Loucy (cell line): ENCODE measurements at regions not wholly inside any gene's neighbourhood (a gene's known extent, or its start where the extent isn't known, plus 50 kb on each side); places are given as distances from the start of the nearest gene placed in this dataset.
"Not testable (repeated sequence)": the region's sequence is repeated elsewhere in the genome, so short reads cannot be mapped to it uniquely, and the experiment has no call there.

Experiments used
- H2AFZ ChIP-seq: fragments of 200-600 bp; sonication (generic); 2 replicates; pipeline ENCODE4 v1.6.0; 2016; ENCODE audit warnings: antibody characterized with exemption, mild to moderate bottlenecking, low read length, moderate library complexity
- H3F3A ChIP-seq: fragments of 200-600 bp; 2 replicates; pipeline ENCODE4 v1.6.0; 2016; ENCODE audit warnings: antibody characterized with exemption, low read depth, mild to moderate bottlenecking
- H3K27me3 ChIP-seq: fragments of 200-600 bp; sonication (generic); 2 replicates; pipeline ENCODE4 v1.6.1; 2014; ENCODE audit warnings: low read length, mild to moderate bottlenecking; ENCODE audit not compliant: insufficient read depth, poor library complexity, severe bottlenecking
- H3K36me3 ChIP-seq: fragments of 200-600 bp; sonication (generic); 2 replicates; pipeline ENCODE4 v1.6.1; 2016; ENCODE audit warnings: low read length; ENCODE audit not compliant: insufficient read depth
- H3K4me1 ChIP-seq: fragments of 200-600 bp; sonication (generic); 2 replicates; pipeline ENCODE4 v1.5.1; 2014; ENCODE audit warnings: low read length, mild to moderate bottlenecking; ENCODE audit not compliant: insufficient read depth, poor library complexity, severe bottlenecking
- H3K4me2 ChIP-seq: fragments of 200-600 bp; sonication (generic); 2 replicates; pipeline ENCODE4 v1.6.0; 2014; ENCODE audit warnings: antibody characterized with exemption, low read length, low read depth, mild to moderate bottlenecking; ENCODE audit not compliant: poor library complexity, severe bottlenecking
- H3K4me3 ChIP-seq: fragments of 200-600 bp; sonication (generic); 2 replicates; pipeline ENCODE4 v1.5.1; 2014; ENCODE audit warnings: low read length, mild to moderate bottlenecking, mixed read lengths; ENCODE audit not compliant: poor library complexity, severe bottlenecking
- H3K79me2 ChIP-seq: fragments of 200-600 bp; sonication (generic); 2 replicates; pipeline ENCODE4 v1.6.1; 2014; ENCODE audit warnings: low read length; ENCODE audit not compliant: insufficient read depth
- H3K9ac ChIP-seq: fragments of 200-600 bp; sonication (generic); 2 replicates; pipeline ENCODE4 v1.6.0; 2014; ENCODE audit warnings: mild to moderate bottlenecking, low read depth, low read length, moderate library complexity; ENCODE audit not compliant: poor library complexity, severe bottlenecking
- H3K9me2 ChIP-seq: fragments of 200-600 bp; sonication (generic); replicated peaks from 2 replicates; pipeline ENCODE4 v1.6.1; 2016; ENCODE audit warnings: low read depth, low read length, mixed read lengths
- H3K9me3 ChIP-seq: fragments of 200-600 bp; sonication (generic); 2 replicates; pipeline ENCODE4 v1.6.1; 2014; ENCODE audit warnings: mild to moderate bottlenecking, antibody characterized with exemption, low read length, low read depth; ENCODE audit not compliant: insufficient read depth
- H4K20me1 ChIP-seq: fragments of 200-600 bp; sonication (generic); 2 replicates; pipeline ENCODE4 v1.6.0; 2014; ENCODE audit warnings: antibody characterized with exemption, low read length, mild to moderate bottlenecking; ENCODE audit not compliant: insufficient read depth, poor library complexity, severe bottlenecking
- EZH2phosphoT487 ChIP-seq: fragments of 200-600 bp; IDR thresholded peaks from 2 replicates; pipeline ENCODE4 v1.6.1; 2018; ENCODE audit warnings: antibody characterized with exemption, mild to moderate bottlenecking, moderate library complexity, borderline replicate concordance
- TF ChIP-seq, protein P1 (sequence below): fragments of 200-600 bp; sonication (generic); conservative IDR thresholded peaks from 2 replicates; pipeline ENCODE4 v1.5.1; 2014; ENCODE audit warnings: mild to moderate bottlenecking, antibody characterized with exemption, low read length

DNA sequence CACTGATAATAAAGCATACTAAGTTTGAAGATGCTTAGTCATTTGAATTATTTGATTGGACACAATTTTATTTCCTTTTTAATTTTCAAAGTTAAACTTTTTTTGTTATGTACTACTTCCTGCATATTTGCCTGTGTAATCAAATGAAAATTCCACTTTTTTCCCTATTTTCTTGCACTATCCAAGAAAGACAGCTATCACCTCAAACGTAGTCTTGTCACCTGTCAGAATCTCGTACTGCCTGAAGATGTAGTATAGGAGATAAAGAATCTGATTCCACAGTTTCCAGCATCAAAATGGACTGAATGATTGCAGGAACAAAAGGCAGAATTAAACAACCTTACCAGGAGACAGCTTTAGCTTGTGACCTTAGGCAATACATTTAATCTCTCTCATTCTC, 818.8 kb downstream of the MAT2B start:
- Histone ChIP-seq H3K36me3 (no peaks in the 10 kb centered on the region), H3K4me3 (no peak overlapping the region), H3K9me2 (no peaks in the 10 kb centered on the region), H3K9ac (no peak overlapping the region), H3K9me3 (no peaks in the 10 kb centered on the region), H3K4me1 (no peaks in the 10 kb centered on the region), H3K79me2 (no peaks in the 10 kb centered on the region), H3F3A (no peaks in the 10 kb centered on the region), H3K4me2 (no peak overlapping the region), H4K20me1 (no peaks in the 10 kb centered on the region), H3K27me3 (no peaks in the 10 kb centered on the region), H2AFZ (no peak overlapping the region)
- TF ChIP-seq, protein P1, sequence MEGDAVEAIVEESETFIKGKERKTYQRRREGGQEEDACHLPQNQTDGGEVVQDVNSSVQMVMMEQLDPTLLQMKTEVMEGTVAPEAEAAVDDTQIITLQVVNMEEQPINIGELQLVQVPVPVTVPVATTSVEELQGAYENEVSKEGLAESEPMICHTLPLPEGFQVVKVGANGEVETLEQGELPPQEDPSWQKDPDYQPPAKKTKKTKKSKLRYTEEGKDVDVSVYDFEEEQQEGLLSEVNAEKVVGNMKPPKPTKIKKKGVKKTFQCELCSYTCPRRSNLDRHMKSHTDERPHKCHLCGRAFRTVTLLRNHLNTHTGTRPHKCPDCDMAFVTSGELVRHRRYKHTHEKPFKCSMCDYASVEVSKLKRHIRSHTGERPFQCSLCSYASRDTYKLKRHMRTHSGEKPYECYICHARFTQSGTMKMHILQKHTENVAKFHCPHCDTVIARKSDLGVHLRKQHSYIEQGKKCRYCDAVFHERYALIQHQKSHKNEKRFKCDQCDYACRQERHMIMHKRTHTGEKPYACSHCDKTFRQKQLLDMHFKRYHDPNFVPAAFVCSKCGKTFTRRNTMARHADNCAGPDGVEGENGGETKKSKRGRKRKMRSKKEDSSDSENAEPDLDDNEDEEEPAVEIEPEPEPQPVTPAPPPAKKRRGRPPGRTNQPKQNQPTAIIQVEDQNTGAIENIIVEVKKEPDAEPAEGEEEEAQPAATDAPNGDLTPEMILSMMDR = no peak
- no peak for TF ChIP-seq EZH2phosphoT487

DNA sequence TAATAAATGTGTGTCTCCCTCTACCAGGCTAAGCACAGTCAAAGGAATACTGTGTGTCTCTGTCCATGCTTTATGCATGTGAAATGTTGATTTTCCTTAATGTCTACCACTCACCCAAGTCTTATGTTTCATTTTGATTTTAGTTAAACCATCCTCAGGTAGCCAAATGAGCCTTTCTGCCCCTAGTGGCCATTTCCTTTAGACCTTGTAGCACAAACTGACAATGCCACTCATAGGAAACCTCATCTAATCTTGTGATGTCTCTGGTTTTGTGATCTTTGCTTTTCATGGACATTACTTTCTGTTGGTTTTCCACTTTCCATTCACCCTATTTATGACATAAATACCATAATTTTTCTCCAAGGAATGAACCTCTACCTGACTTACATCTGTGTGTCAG, 820.8 kb downstream of the MAT2B start:
- TF ChIP-seq, protein P1 = no peak; the same call in 1 of the 2 replicates
- TF ChIP-seq EZH2phosphoT487 = no peak
- Histone ChIP-seq H3K36me3 (no peaks in the 10 kb centered on the region), H3K4me1 (no peaks in the 10 kb centered on the region), H3K9ac (no peak overlapping the region), H3K4me3 (no peak overlapping the region), H3K9me2 (no peaks in the 10 kb centered on the region), H3K27me3 (no peaks in the 10 kb centered on the region), H3K4me2 (no peak overlapping the region), H3K79me2 (no peaks in the 10 kb centered on the region), H3K9me3 (no peaks in the 10 kb centered on the region), H3F3A (no peaks in the 10 kb centered on the region), H2AFZ (no peak overlapping the region), H4K20me1 (no peaks in the 10 kb centered on the region)

DNA sequence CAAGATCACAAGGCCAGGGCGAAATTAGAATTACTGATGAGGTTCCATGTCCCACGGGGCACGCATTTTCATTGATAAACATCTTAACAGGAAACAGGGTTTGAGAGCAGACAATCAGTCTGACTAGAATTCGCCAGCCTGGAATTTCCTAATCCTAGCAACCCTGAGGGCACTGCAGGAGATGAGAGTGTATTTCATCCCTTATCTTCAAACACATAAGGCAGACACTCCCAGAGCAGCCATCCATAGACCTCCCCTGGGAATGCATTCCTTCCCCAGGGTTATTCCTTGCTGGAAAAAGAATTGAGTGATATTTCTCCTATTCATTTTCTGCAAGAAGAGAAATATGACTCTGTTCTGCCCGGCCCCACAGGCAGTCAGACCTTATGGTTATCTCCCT, 821.7 kb downstream of the MAT2B start:
- not testable (repeated sequence) for H4K20me1 ChIP-seq, H3K4me3 ChIP-seq, H3K9me2 ChIP-seq, H2AFZ ChIP-seq, H3K79me2 ChIP-seq, H3F3A ChIP-seq, H3K9ac ChIP-seq, H3K27me3 ChIP-seq, H3K36me3 ChIP-seq, H3K9me3 ChIP-seq, H3K4me2 ChIP-seq, H3K4me1 ChIP-seq

DNA sequence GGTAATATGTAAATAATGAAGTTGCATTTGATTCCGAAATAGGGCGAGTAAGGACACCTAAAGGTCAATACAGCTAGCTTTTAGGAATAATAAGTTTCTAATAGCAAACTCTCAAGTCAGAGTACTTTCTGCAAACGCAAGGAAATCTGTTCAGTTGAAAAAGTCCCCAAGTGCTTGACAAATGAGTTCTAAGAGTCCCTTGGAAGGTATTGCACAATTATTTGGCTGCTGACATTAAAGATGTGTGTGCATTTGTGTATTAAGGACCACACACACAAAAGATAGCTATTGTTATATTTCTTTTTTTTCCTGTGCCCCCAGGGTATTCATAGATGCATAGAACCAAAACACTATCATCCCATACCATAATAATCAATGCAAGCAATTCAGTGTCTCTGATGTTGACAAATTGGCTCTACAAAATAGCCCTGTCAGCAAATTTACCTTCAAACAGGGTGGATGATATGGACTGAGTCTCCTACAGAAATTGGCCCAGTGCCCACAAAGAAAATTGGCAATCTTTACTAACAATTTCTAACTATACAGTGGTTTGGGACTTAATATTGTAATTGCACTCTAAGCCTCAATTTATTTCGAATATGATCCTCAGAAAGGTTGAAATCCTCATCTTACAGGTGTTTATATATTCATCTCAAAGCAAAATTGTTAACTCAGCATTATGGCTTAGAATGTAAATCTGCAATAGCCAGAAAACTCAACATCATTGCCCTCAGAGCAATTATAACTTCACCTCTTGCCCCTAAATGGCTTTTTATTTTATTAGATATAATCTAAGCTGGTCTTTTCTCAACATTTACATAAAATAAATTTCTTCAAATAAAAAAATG, 827.2 kb downstream of the MAT2B start:
- no peak overlapping the region for H3K4me2 ChIP-seq
- no peaks in the 10 kb centered on the region for H3K36me3 ChIP-seq
- no peaks in the 10 kb centered on the region for H3K27me3 ChIP-seq
- no peaks in the 10 kb centered on the region for H4K20me1 ChIP-seq
- no peak overlapping the region for H3K4me3 ChIP-seq
- H2AFZ ChIP-seq = no peak overlapping the region
- no peaks in the 10 kb centered on the region for H3K9me3 ChIP-seq
- no peaks in the 10 kb centered on the region for H3K9me2 ChIP-seq
- H3K79me2 ChIP-seq = no peaks in the 10 kb centered on the region
- no peaks in the 10 kb centered on the region for H3F3A ChIP-seq
- no peak overlapping the region for H3K9ac ChIP-seq
- H3K4me1 ChIP-seq = no peaks in the 10 kb centered on the region
- TF ChIP-seq, protein P1 = no peak
- TF ChIP-seq EZH2phosphoT487 = no peak
